ACHN (cell line): ENCODE measurements at regions not wholly inside any gene's neighbourhood (a gene's known extent, or its start where the extent isn't known, plus 50 kb on each side); places are given as distances from the start of the nearest gene placed in this dataset.

ENCODE experiments used
- DNase-seq: peaks from one replicate; pipeline ENCODE4 v3.0.0-alpha.2; 2015
- in situ Hi-C: cut with HindIII; loops from 2 replicates; pipeline ENCODE4 v1.10.0; 2017; ENCODE audit warnings: low sequenced_read_pairs, low pct_ligation_motif_present, low pct_unique_long_range_greater_than_20kb

DNA sequence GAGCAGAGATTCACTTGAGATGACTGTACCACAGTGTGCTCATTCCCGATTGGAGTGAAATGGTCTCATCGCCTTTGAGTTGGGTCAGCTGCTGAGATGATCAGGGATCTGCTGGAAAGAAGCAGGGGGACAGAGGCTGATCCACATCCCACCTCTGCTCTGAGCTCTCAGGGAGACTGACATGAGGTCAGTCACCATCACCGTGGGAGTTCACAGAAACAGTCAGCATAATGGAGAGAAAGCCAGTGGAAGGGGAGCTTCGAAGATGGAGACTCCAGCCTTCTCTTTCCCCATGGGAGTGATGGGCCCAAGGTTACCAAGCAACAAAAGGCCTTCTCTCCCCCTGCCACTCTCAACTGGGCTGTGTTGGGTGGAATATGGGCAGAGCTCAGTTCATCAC lies 276.4 kb downstream of the CDK5RAP2 start:
- DNase-seq, result no peak
- in situ Hi-C loops, result no loop called here

DNA sequence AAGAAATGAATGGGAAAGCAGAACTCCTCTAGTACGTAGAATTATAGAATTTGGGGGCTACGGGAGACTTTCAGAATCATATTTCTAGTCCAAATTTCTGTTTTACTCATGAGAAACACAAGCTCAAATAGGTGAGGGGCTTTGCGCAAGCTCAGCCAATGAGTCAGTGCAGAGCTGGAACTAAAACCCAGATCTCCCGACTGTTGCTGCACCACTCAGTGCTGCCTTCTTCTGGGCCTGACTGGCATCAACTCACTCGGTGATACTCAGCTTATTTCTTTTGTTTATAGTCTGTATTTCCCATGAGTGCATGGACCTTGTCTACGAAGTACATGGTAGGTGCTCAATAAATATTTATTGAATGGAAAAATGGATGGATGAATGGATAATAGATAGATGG lies 280.2 kb downstream of the CDK5RAP2 start:
- DNase-seq, result no peak
- in situ Hi-C loops, result no loop called here

DNA sequence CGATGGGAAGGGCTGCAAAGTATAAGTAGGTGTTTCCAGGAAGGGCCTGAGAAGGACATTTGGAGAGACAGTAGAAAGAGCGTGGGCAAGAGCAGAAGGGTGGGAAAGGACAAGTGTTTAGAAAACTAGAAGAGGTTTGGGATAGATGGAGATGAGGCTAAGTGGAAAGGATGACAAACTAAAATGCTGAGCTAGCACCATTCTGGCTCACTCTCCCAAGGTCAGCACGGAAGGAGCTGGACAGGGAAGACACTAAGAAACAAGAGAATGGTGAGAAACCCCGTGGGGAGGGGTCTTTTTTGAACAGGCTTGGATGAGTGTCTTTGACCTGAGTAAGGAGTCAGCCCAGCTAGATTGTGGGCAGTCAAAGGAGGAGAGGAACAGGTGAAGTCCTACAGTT lies 286.0 kb downstream of the CDK5RAP2 start:
- no peak for DNase-seq
- in situ Hi-C loops, result no loop called here

DNA sequence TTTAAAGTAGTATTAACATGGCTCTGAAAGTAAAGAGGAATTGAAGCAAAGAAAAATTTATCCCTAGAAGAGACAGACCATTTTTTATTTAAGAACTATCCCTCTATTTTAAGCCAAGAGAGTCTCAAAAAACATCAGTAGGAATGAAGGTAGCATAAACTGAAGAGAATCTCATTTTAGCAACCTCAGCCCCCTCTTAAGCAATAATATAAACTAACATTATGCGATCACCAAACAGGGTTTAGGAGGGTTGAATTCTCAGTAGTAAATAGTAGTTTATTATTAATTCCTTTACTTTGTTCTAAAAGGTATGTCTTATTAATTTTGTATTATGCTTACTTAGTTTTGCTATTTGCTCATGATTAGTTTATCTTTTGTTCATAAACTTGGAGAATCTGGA lies 287.4 kb downstream of the CDK5RAP2 start:
- in situ Hi-C loops, result no loop called here
- DNase-seq, result no peak

DNA sequence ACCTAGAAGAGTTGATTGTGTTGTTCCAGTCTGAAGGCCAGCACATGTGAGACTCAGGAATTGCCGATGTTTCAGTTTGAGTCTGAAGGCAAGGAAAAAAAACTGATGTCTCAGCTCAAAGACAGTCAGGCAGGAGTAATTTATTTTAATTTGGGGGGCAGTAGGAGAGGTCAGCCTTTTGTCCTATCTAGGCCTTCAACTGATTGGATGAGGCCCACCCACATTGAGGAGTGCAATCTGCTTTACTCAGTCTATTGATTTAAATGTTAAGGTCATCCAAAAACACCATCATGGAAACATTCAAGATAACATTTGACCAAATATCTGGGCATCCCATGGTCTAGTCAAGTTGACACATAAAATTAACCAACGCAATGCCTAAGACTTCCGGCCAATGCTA lies 288.9 kb downstream of the CDK5RAP2 start:
- in situ Hi-C loops, result no loop called here
- no peak for DNase-seq

DNA sequence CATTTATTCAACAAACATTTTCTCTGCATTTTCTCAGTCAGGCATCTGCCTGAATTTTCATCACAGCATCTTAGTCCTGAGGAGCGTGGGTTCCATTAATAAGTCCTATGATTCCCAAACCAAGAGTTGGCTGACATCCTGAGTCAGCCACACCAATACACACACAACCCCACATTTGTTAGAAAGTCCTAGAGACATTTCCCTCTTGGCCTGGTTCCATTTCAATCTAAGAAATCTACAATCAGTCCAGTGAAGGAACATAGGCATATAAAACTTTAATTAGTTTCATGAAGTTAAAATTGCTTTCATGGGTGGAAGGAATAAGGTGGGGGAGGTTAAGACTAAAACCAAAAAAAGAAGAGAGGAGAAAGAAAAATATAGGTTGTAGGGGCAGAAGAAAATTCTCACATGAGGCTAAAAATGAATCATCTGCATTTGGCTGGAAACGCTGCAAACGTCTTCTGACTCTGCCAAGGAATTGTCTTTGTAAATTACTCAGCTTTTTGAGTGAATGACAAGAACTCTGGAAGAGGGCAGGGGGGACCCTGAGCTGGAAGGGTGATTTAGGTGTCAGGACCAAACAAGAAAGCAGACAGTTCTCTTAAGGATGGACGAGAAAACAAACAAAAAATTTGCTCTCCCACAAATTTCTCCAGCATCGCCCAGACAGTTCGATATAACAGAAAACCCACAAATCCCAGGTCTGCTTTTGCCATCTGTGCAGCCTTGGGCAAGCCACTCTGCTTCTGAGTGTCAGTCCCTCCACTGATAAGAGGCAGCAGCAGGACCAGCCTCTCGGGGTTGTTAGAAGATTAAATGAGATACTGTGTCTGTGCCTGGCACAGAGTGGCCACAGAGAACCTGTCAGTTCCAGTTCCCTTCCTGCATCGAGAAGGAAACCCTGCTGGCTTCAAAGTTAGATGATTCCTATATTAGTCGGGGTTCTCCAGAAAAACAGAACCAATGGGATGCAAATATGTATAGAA lies 289.7 kb downstream of the CDK5RAP2 start:
- no peak for DNase-seq
- in situ Hi-C loops, result no loop called here

DNA sequence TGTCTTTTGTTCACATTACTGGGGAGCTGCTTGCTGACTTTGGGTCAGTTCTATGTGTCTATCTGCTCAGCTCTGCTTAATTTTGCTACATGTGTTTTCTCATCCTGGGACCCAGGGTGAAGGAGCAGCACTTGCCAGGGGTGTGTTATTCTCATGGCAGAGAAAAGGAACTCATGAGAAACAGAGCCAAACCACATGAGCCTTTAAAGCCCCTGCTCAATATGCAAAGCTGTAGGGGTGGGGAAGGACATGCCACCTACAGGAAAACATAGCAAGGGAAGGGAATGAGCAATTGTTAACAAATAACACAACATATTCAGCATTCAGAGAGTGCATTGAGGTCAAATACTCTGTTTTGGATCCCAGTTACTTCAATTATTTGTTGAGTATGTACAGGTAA lies 290.9 kb downstream of the CDK5RAP2 start:
- in situ Hi-C loops, result no loop called here
- no peak for DNase-seq

DNA sequence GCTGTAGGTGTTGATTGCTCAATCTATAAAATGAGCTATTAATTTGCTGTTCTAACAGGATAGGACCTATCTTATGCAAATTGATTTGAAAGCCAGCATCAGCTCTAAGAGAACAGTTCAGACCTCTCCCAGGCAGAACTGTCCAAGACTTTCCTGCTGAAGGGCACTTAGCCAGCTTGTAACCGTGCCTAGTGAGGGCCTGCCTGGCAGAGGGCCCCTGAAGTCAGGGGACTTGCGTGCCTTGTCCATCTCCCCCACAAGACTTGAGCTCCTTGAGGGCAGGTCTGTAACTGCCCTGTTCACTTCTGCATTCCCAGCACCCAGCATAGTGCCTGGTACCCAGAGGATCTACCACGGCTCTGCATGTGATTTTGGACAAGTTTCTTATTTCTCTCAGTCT lies 293.4 kb downstream of the CDK5RAP2 start:
- in situ Hi-C loops, result no loop called here

DNA sequence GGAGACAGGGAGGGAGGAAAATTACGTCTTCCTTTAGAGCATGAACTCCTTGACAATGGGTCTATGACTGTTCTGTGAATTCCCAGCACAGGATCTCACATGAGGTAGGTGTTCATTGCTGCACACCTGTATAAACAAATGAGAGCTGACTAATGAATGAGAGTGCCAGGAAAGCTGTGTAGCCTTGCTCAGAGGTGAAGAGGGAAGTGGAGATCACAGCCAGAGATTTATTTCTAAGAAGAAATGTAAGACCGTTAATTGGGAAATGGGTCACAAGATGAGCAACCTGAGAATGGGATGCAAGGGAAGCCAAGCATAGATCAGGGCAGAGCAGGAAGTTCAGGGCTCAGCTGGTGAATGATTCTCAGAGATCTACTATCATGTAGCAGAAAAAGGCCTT lies 295.1 kb downstream of the CDK5RAP2 start:
- in situ Hi-C loops, result no loop called here
- DNase-seq, result no peak

More for the DNA sequence above, 293.4 kb downstream of the CDK5RAP2 start:
- DNase-seq, result no peak

DNA sequence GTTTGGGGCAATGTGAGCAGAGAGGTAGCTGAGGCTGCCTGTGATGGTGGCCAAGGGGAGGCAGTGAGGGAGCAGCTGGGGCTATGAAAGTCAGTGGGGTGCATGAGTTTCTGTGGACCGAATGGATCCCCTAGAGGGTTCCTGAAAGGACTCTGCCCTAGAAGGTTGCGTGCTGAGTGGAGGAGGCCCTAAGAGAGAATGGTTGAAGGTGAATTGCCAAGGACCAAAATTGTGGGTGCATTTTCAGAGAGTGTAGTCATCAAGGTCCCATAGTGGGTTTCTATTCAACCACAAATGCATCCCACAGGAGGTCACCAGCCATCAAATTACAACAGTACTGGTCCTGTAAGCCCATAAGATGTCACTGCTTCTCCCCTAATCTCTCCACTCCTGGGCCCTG lies 298.3 kb downstream of the CDK5RAP2 start:
- in situ Hi-C loops, result no loop called here
- no peak for DNase-seq

DNA sequence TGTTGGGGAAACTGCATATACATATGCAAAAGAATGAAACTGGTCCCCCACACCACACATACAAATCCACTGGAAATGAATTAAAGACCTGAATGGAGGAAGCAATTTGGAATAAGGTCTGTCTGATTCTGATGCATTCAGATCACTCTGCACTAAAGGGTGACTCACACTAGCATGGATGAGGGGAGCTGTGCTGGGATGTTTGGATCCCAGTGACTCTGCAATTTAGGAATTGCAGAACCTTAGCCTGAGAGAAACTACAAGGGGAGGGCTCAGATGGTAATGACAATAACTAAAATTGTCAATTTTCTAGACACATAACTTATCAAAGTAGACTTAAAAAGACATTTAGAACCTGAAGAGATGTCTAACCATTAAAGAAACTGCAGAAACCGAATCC lies 312.0 kb downstream of the CDK5RAP2 start:
- no peak for DNase-seq
- in situ Hi-C loops, result no loop called here

DNA sequence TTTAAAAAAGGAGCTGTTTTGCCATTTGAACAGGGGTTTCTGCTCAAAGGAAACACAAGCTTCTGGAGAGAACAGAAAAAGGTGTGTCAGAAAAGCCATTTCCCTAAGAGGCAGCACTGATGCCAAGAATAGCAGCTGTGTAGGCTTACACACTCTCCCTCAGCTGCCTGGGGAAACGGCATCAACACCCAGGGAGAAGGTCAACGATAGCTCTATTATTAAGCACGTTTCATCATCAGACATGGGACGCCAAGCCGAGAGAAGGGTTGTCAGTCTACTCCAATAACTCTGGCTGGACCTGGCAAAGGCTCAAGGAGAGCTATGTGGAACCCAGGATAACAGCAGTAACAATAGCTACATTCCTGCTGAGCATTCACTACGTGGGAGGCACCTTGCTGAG lies 314.2 kb downstream of the CDK5RAP2 start:
- DNase-seq, result no peak

DNA sequence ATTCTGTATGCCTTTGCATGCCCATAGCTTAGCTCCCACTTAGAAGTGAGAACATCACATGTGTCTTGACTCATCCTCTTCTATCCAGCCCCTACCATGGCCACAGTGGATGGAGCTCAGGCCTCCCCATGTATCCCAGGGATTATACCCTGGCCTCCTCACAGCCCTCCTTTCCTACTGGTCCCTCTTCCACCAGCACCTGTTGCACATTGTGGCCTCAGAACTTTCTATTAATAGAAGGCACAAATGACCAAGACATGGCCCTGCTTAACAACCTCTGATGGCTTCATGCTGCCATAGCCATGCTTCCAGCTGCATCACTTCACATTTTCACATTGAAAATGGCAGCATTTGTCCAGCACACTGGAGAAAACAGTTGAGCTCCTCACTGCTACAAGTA lies 315.4 kb downstream of the CDK5RAP2 start:
- in situ Hi-C loops, result no loop called here
- DNase-seq, result no peak

More for the DNA sequence above, 314.2 kb downstream of the CDK5RAP2 start:
- in situ Hi-C loops, result no loop called here

DNA sequence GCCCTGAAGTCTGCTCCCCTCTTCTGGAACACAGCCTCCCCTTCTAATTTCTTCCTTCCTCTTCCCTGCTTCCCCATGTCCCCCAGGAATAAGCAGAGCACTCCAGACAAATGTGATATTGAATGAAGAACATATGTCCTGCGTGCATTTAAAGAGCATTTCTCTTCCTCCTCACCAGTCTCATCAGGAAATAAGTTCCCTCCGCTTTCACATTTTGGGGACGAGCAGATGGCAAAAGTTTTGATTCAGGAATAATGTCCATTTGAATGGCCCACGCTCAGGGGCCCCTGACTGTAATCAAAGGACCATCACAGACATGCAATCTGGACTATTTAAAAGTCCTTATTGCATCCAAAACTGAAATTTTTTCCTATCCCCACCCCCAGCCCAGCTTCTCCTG lies 316.1 kb downstream of the CDK5RAP2 start:
- in situ Hi-C loops, result no loop called here
- DNase-seq, result no peak

DNA sequence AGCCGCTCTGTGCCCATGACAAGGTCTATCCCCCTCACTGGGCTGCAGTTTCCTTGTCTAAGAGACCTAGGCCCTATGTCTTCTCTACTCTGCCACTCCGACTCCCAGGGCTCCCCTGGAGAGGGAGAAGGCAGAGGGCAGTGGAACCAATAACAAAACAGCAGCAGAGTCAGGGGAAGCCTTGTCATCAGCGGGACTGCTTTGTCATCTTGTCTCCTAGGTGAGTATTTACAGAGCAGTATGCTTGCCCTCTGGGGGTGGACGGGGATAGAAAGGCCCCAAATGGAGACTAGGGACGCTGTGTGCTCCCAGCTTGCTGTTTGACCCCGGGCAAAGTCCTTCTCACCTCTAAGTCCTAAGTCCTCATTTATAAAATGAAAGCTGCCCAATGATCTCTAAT lies 318.5 kb downstream of the CDK5RAP2 start:
- DNase-seq, result no peak
- in situ Hi-C loops, result no loop called here

DNA sequence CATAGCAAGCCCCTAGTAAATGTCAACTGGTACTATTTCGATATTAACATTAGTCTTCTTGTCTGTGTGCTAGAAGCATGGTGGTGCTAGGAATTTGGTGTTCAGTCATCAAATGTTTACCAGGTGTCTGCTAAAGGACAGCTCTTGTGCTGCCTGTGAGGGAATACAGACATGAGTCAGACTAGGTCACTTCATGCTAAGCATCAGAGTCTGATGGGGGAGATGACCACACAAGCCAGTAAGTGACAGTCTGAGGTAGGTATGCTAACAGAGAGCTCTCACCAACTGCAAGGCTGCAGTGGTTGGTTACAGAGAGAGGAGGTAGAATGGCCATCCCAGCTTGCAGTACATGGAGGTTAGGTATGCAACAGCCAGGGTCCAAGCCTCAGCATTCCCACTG lies 320.9 kb downstream of the CDK5RAP2 start:
- DNase-seq, result no peak
- in situ Hi-C loops, result no loop called here

DNA sequence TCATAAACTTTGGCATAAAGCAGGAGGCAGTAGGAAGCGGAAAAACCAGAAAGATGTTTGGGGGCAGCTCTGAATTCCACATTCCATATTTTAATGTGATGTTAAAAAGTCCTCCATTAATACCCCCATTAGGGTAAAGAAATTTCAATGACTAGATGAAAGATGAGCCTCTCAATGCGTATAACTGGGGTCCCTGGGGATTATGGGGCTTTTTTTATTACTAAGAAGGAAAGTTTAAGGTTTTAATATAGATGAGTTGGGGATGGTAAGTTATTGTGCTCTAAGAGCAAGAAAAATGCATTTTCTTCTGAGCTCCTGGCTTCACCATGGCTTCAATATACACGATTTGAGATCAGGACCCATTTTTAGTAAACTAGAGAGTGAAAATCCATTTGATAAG lies 321.9 kb downstream of the CDK5RAP2 start:
- in situ Hi-C loops, result no loop called here
- no peak for DNase-seq

DNA sequence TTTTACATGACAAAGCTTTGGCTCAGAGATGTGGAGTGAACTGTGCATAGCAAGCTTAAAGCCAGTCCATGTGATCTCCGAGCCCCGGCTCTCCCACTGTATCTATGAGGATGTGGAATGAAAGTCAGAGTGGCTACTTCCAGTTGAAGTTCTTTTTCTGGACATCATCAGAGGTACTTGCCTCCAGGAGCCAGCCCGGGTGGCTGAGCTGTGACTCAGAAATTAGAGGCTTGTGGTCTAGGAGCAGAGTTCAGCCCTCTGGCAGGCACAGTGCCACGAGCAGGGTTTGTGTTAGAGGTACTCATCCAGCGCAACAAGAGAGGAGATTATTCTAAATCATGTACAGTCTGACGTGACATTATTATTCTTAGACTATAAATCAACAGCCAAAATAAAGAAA lies 322.5 kb downstream of the CDK5RAP2 start:
- in situ Hi-C loops, result no loop called here
- no peak for DNase-seq

DNA sequence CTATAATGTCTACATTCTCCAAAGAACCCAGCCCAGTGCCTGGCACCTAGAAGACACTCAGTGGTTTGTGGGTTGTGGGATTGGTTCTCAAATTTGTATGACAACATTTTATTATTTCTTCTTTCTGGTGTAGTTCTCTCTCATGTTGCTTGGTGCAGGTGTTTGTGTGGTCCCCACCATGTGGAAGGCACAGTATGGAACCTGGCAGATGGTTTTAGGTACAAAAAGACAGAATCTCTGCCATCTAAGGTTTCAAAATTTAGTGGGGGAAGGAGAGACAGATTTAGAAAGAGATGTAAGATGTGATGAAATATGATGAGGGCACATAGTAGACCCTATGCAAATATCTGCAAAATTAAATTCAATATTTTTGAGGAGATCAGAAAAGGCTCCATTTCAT lies 323.8 kb downstream of the CDK5RAP2 start:
- in situ Hi-C loops, result no loop called here
- no peak for DNase-seq

DNA sequence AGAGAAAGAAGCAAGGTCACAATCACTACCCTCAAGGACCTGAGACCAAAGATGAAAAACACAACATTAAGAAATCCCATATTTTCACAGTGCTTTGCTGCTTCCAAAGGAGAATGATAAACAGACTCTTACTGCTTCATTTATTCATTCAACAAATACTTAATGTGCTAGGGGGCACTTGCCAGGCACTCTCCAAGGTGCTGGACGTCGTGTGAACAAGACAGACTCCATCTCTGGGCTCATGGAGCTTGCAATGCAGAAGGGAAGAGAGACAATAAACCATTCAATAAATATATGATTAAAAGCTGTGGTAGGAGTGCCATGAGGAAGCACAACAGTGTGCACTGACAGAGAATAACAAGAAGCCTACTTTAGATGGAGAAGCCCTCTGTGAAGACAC lies 327.7 kb downstream of the CDK5RAP2 start:
- no peak for DNase-seq
- in situ Hi-C loops, result no loop called here
